OCI-LY7 (cell line): ENCODE measurements at regions not wholly inside any gene's neighbourhood (a gene's known extent, or its start where the extent isn't known, plus 50 kb on each side); places are given as distances from the start of the nearest gene placed in this dataset.

Experiments
- BruUV-seq: library from RNA; stranded (reverse); fragments of 400-500 nt; replicated peaks from 2 replicates; lab custom pipeline; 2021; lab: Mats Ljungman, UMichigan
- CTCF ChIA-PET: fragments of 300-600 bp; sonication (Branson Sonifier 250); formaldehyde crosslinking; loops from one replicate; lab custom pipeline; 2022; ENCODE audit warnings: antibody characterized with exemption; ENCODE audit not compliant: unreplicated experiment; lab: Charles Lee
- POLR2A ChIA-PET: fragments of 300-600 bp; sonication (Branson Sonifier 250); formaldehyde crosslinking; loops from one replicate; lab custom pipeline; 2022; ENCODE audit warnings: antibody characterized with exemption; lab: Charles Lee
- DNase-seq: peaks from one replicate; pipeline ENCODE4 v3.0.0-alpha.2; 2015; ENCODE audit warnings: low spot score
- H2AFZ ChIP-seq: fragments of 200-600 bp; sonication (generic), shearing (Covaris generic); 2 replicates; pipeline ENCODE4 v1.6.1; 2014; ENCODE audit warnings: mild to moderate bottlenecking, antibody characterized with exemption, low read length, moderate library complexity
- H3K27ac ChIP-seq: fragments of 200-600 bp; sonication (generic); 2 replicates; pipeline ENCODE4 v1.5.1; 2014; ENCODE audit warnings: mixed run types, low read depth, mild to moderate bottlenecking, moderate library complexity, low read length, inconsistent platforms; ENCODE audit not compliant: poor library complexity, severe bottlenecking
- H3K36me3 ChIP-seq: fragments of 200-600 bp; sonication (generic); 2 replicates; pipeline ENCODE4 v1.6.1; 2014; ENCODE audit warnings: mild to moderate bottlenecking, antibody characterized with exemption, low read length, moderate library complexity, mixed read lengths; ENCODE audit not compliant: insufficient read depth
- H3K4me1 ChIP-seq: fragments of 200-600 bp; sonication (generic); 2 replicates; pipeline ENCODE4 v1.5.1; 2014; ENCODE audit warnings: mild to moderate bottlenecking, low read length; ENCODE audit not compliant: insufficient read depth, poor library complexity, severe bottlenecking
- H3K4me2 ChIP-seq: fragments of 200-600 bp; sonication (generic); 2 replicates; pipeline ENCODE4 v1.6.1; 2014; ENCODE audit warnings: mild to moderate bottlenecking, low read length
- H3K4me3 ChIP-seq: fragments of 200-600 bp; sonication (generic); 2 replicates; pipeline ENCODE4 v1.5.1; 2014; ENCODE audit warnings: mild to moderate bottlenecking, low read depth, low read length; ENCODE audit not compliant: poor library complexity, severe bottlenecking
- H3K79me2 ChIP-seq: fragments of 200-600 bp; sonication (generic); 2 replicates; pipeline ENCODE4 v1.6.1; 2016; ENCODE audit warnings: low read depth, mild to moderate bottlenecking, low read length, moderate library complexity, mixed read lengths; ENCODE audit not compliant: insufficient read depth
- H3K9me2 ChIP-seq: fragments of 200-600 bp; sonication (generic); 2 replicates; pipeline ENCODE4 v1.6.1; 2016; ENCODE audit warnings: mild to moderate bottlenecking, low read length, mixed read lengths; ENCODE audit not compliant: insufficient read depth
- H3K9me3 ChIP-seq: fragments of 200-600 bp; sonication (generic); 2 replicates; pipeline ENCODE4 v1.6.1; 2014; ENCODE audit warnings: mild to moderate bottlenecking, mixed run types, low read length, mixed read lengths
- H4K20me1 ChIP-seq: fragments of 200-600 bp; sonication (generic); 2 replicates; pipeline ENCODE4 v1.6.1; 2014; ENCODE audit warnings: mild to moderate bottlenecking, antibody characterized with exemption, low read length, moderate library complexity, mixed read lengths; ENCODE audit not compliant: insufficient read depth
- CTCF ChIP-seq: fragments of 200-600 bp; sonication (generic); conservative IDR thresholded peaks from 2 replicates; pipeline ENCODE4 v1.5.1; 2014; ENCODE audit warnings: mild to moderate bottlenecking, antibody characterized with exemption, low read length, moderate library complexity, mixed read lengths
- EZH2phosphoT487 ChIP-seq: fragments of 200-600 bp; sonication (generic); IDR thresholded peaks from 2 replicates; pipeline ENCODE4 v1.6.1; 2018; ENCODE audit warnings: low read depth, borderline replicate concordance, mild to moderate bottlenecking, mixed run types, antibody characterized with exemption, low read length, moderate library complexity, mixed read lengths
- intact Hi-C: fragments of 100-400 bp; cut with micrococcal nuclease; formaldehyde crosslinking; loops from one replicate; pipeline ENCODE4 v1.10.0; 2022; ENCODE audit not compliant: unreplicated experiment

DNA sequence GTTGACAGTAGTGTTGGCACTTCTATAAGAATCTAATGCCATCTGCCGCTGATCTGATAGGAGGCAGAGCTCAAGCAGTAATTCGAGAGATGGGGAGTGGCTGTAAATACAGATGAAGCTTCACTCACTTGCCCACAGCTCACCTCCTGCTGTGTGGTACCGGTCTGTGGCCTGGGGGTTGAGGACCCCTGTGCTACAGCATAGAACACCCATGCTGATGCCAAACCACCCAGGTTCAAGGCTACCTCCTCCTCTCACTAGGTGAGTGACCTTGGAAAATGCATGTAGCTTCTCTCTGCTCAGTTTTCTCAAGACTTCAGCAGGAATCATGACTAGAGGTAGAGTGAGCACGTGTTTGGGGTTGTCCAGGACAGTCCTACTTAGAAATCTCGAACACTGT is 263.4 kb downstream of the SH3BP4 start:
- Histone ChIP-seq H3K9me2 (no peaks in the 10 kb centered on the region), H3K36me3 (no peaks in the 10 kb centered on the region), H3K4me2 (no peak overlapping the region), H3K9me3 (no peaks in the 10 kb centered on the region), H3K79me2 (no peaks in the 10 kb centered on the region), H4K20me1 (no peaks in the 10 kb centered on the region), H2AFZ (no peak overlapping the region), H3K27ac (no peak overlapping the region), H3K4me3 (no peak overlapping the region), H3K4me1 (no peaks in the 10 kb centered on the region)
- DNase-seq = no peak
- intact Hi-C loops = no loop called here
- BruUV-seq = no TSS peak
- TF ChIP-seq EZH2phosphoT487 (no peak), CTCF (no peak)
- POLR2A ChIA-PET = no interaction called here
- CTCF ChIA-PET = no interaction called here

GRCh38 chr2:235216901-235217300 is 265.1 kb downstream of the SH3BP4 start:
- Histone ChIP-seq H3K27ac (no peak overlapping the region), H3K79me2 (no peaks in the 10 kb centered on the region), H3K4me3 (no peak overlapping the region), H3K36me3 (no peaks in the 10 kb centered on the region), H3K4me2 (no peak overlapping the region), H3K4me1 (no peaks in the 10 kb centered on the region), H2AFZ (no peak overlapping the region), H3K9me2 (no peaks in the 10 kb centered on the region), H4K20me1 (no peaks in the 10 kb centered on the region), H3K9me3 (no peaks in the 10 kb centered on the region)
- ChIA-PET POLR2A (no interaction called here), CTCF (no interaction called here)
- TF ChIP-seq EZH2phosphoT487 (no peak), CTCF (no peak)
- no peak for DNase-seq
- BruUV-seq = no TSS peak
- intact Hi-C loops = no loop called here

- TF ChIP-seq EZH2phosphoT487 (no peak), CTCF (no peak)
- no peaks in the 10 kb centered on the region for H4K20me1 ChIP-seq
- H3K36me3 ChIP-seq = no peaks in the 10 kb centered on the region
- no peaks in the 10 kb centered on the region for H3K79me2 ChIP-seq
- intact Hi-C loops = no loop called here
- ChIA-PET CTCF (no interaction called here), POLR2A (no interaction called here)
- BruUV-seq = no TSS peak
- no peak overlapping the region for H3K4me2 ChIP-seq
- no peak for DNase-seq
- no peaks in the 10 kb centered on the region for H3K4me1 ChIP-seq
- no peaks in the 10 kb centered on the region for H3K9me3 ChIP-seq
- no peak overlapping the region for H2AFZ ChIP-seq
- H3K4me3 ChIP-seq = no peak overlapping the region
- no peaks in the 10 kb centered on the region for H3K9me2 ChIP-seq
- no peak overlapping the region for H3K27ac ChIP-seq
Observed at GRCh38 chr2:235217846-235218245, 266.0 kb downstream of the SH3BP4 start.
